ENCODE measurements at regions not wholly inside any gene's neighbourhood (a gene's known extent, or its start where the extent isn't known, plus 50 kb on each side); places are given as distances from the start of the nearest gene placed in this dataset.

GRCh38 chr18:53625997-53626599 lies 598.4 kb downstream of the MBD2 start:
- CTCF ChIA-PET (ENCODE audit: low intra/inter-chr PET ratio, low total read pairs): no interaction called here
- POLR2A ChIA-PET: no interaction called here
- Histone ChIP-seq H3K79me2 (ENCODE audit: insufficient read depth, low read length) (no peaks in the 10 kb centered on the region), H3K4me1 (ENCODE audit: insufficient read depth, low read length) (no peaks in the 10 kb centered on the region), H3K36me3 (replicated peaks in 1 of 2; ENCODE audit: control insufficient read depth in 1 of 2, insufficient read depth in 2 of 2, low read length in 2 of 2) (no peaks in the 10 kb centered on the region), H3K9me3 (ENCODE audit: low read length) (no peaks in the 10 kb centered on the region), H3K4me2 (ENCODE audit: low read depth, low read length) (0 out of 2 replicates have a peak overlapping the region, but pooled peaks have one; percentile 18), H3K9ac (ENCODE audit: insufficient read depth, low read depth, low read length) (no peak overlapping the region), H3K27me3 (ENCODE audit: control insufficient read depth in 1 of 2, insufficient read depth in 2 of 2, low read length in 2 of 2) (no peaks in the 10 kb centered on the region; a peak in 1 of 5 replicates), H3K4me3 (replicated peaks in 1 of 3; ENCODE audit: insufficient read depth in 1 of 3, low read depth in 2 of 3, low read length in 3 of 3) (no peak overlapping the region), H4K20me1 (ENCODE audit: insufficient read depth, low read length) (no peaks in the 10 kb centered on the region), H2AFZ (ENCODE audit: low read length) (no peak overlapping the region), H3K27ac (ENCODE audit: extremely low read length, insufficient read depth, low read length) (no peak overlapping the region)
- ATAC-seq (peak; percentile 92), FAIRE-seq (no peak), DNase-seq (ENCODE audit: low spot score) (no peak)
- no TSS peak for BruUV-seq (replicated peaks)
- 34% methylated on average over 11 of the region's 25 CpGs for WGBS (ENCODE audit: low lambda C conversion rate)
- intact Hi-C loops (cut with micrococcal nuclease; ENCODE audit: unreplicated experiment) (no loop called here), in situ Hi-C loops (cut with HindIII; ENCODE audit: extremely low pct_ligation_motif_present, low pct_unique_long_range_greater_than_20kb) (no loop called here)
- no peak for TF ChIP-seq ZNF773 (CRISPR knock-in tag; IDR thresholded peaks at IDR 0.05; ENCODE audit: borderline replicate concordance)
- no peak for TF ChIP-seq ZNF703 (CRISPR knock-in tag; IDR thresholded peaks at IDR 0.05; ENCODE audit: borderline replicate concordance)
- no peak for TF ChIP-seq KAT2B (IDR thresholded peaks at IDR 0.05; ENCODE audit: borderline replicate concordance, low read depth, low read length)
- TF ChIP-seq, protein P1, sequence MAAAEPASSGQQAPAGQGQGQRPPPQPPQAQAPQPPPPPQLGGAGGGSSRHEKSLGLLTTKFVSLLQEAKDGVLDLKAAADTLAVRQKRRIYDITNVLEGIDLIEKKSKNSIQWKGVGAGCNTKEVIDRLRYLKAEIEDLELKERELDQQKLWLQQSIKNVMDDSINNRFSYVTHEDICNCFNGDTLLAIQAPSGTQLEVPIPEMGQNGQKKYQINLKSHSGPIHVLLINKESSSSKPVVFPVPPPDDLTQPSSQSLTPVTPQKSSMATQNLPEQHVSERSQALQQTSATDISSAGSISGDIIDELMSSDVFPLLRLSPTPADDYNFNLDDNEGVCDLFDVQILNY (CRISPR knock-in tag; conservative IDR thresholded peaks at IDR 0.05): no peak
- TF ChIP-seq TCF7L2 (IDR thresholded peaks at IDR 0.05; ENCODE audit: low read depth, low read length): no peak
- no peak for TF ChIP-seq ZNF367 (CRISPR knock-in tag; IDR thresholded peaks at IDR 0.05; ENCODE audit: borderline replicate concordance)
- TF ChIP-seq GTF2F1 (IDR thresholded peaks at IDR 0.05; ENCODE audit: low read length): no peak

DNA sequence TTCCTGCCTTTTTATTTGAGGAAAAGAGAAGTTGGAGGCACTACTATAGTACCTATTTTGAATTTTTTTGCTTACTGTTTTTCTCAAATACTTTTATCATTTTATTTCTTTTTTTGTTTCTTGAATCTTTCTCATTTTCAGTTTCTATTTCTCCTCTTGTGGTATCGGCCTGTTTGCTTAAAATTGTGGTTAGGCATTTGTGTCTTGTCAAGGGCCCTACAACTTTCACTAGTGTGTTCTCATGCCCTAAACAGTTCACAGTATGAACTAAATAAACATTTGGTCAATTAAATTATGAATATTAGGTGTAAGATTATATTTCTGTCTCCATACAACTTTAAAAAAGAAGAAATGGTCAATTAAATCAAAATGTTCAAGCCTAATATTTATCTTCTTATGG lies 613.5 kb downstream of the MBD2 start:
- H3K36me3 ChIP-seq (replicated peaks in 1 of 2; ENCODE audit: control insufficient read depth in 1 of 2, insufficient read depth in 2 of 2, low read length in 2 of 2): no peaks in the 10 kb centered on the region
- BruUV-seq (replicated peaks): no TSS peak
- no peaks in the 10 kb centered on the region for H3K9me3 ChIP-seq (ENCODE audit: low read length)
- no peak for DNase-seq (ENCODE audit: low spot score)
- CTCF ChIA-PET (ENCODE audit: low intra/inter-chr PET ratio, low total read pairs): no interaction called here
- POLR2A ChIA-PET: no interaction called here
- H3K9ac ChIP-seq (ENCODE audit: insufficient read depth, low read depth, low read length): no peak overlapping the region
- H3K27me3 ChIP-seq (ENCODE audit: control insufficient read depth in 1 of 2, insufficient read depth in 2 of 2, low read length in 2 of 2): no peaks in the 10 kb centered on the region; a peak in 1 of 5 replicates
- no peak overlapping the region for H3K4me3 ChIP-seq (replicated peaks in 1 of 3; ENCODE audit: insufficient read depth in 1 of 3, low read depth in 2 of 3, low read length in 3 of 3)
- H3K4me2 ChIP-seq (ENCODE audit: low read depth, low read length): no peak overlapping the region
- no peaks in the 10 kb centered on the region for H4K20me1 ChIP-seq (ENCODE audit: insufficient read depth, low read length)
- in situ Hi-C loops (cut with HindIII; ENCODE audit: extremely low pct_ligation_motif_present, low pct_unique_long_range_greater_than_20kb): no loop called here
- no peaks in the 10 kb centered on the region for H3K4me1 ChIP-seq (ENCODE audit: insufficient read depth, low read length)
- H3K79me2 ChIP-seq (ENCODE audit: insufficient read depth, low read length): no peaks in the 10 kb centered on the region
- no peak overlapping the region for H2AFZ ChIP-seq (ENCODE audit: low read length)
- ATAC-seq: no peak
- 4% methylated on average over 1 of the region's 1 CpG for WGBS (ENCODE audit: low lambda C conversion rate)
- H3K27ac ChIP-seq (ENCODE audit: extremely low read length, insufficient read depth, low read length): no peak overlapping the region
- FAIRE-seq: no peak
- TF ChIP-seq GTF2F1 (IDR thresholded peaks at IDR 0.05; ENCODE audit: low read length) (no peak), KLF13 (CRISPR knock-in tag; IDR thresholded peaks at IDR 0.05) (no peak), SALL1 (CRISPR knock-in tag; IDR thresholded peaks at IDR 0.05) (no peak), MXD1 (CRISPR knock-in tag; IDR thresholded peaks at IDR 0.05) (no peak)
- TF ChIP-seq, protein P2, sequence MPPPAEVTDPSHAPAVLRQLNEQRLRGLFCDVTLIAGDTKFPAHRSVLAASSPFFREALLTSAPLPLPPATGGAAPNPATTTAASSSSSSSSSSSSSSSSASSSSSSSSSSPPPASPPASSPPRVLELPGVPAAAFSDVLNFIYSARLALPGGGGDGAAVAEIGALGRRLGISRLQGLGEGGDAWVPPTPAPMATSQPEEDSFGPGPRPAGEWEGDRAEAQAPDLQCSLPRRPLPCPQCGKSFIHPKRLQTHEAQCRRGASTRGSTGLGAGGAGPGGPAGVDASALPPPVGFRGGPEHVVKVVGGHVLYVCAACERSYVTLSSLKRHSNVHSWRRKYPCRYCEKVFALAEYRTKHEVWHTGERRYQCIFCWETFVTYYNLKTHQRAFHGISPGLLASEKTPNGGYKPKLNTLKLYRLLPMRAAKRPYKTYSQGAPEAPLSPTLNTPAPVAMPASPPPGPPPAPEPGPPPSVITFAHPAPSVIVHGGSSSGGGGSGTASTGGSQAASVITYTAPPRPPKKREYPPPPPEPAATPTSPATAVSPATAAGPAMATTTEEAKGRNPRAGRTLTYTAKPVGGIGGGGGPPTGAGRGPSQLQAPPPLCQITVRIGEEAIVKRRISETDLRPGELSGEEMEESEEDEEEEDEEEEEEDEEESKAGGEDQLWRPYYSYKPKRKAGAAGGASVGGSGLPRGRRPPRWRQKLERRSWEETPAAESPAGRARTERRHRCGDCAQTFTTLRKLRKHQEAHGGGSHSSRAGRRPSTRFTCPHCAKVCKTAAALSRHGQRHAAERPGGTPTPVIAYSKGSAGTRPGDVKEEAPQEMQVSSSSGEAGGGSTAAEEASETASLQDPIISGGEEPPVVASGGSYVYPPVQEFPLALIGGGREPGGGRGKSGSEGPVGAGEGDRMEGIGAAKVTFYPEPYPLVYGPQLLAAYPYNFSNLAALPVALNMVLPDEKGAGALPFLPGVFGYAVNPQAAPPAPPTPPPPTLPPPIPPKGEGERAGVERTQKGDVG (CRISPR knock-in tag; IDR thresholded peaks at IDR 0.05; ENCODE audit: borderline replicate concordance): no peak
- intact Hi-C loops (cut with micrococcal nuclease; ENCODE audit: unreplicated experiment): no loop called here

Measured in HepG2 (cell line).